Stimulated activated effector memory CD8-positive, alpha-beta T cell treated with anti-CD3 and anti-CD28 coated beads, Interleukin-12 subunit alpha, Interleukin-12 subunit beta, amount 100 ng/mL, for 72 hours (primary cell): ENCODE measurements at regions not wholly inside any gene's neighbourhood (a gene's known extent, or its start where the extent isn't known, plus 50 kb on each side); places are given as distances from the start of the nearest gene placed in this dataset.

Experiments
- ATAC-seq: fragments of 150-1000 bp; cut with Tn5 transposase; 2 replicates; pipeline ENCODE4 v1.10.0; 2021
- DNase-seq, 2 donors: peaks; one replicate each; pipeline ENCODE4 v3.0.0; 2021 to 2022; ENCODE audit warnings: low spot score in 2 of 2
- H3K27ac Mint-ChIP-seq: one replicate; pipeline ENCODE4 v1.8.0; 2022; ENCODE audit warnings: mild to moderate bottlenecking, mixed read lengths
- H3K36me3 Mint-ChIP-seq: one replicate; pipeline ENCODE4 v1.8.0; 2022; ENCODE audit warnings: mild to moderate bottlenecking, mixed read lengths
- H3K4me1 Mint-ChIP-seq: one replicate; pipeline ENCODE4 v1.8.0; 2022; ENCODE audit warnings: mixed read lengths
- H3K4me3 Mint-ChIP-seq: one replicate; pipeline ENCODE4 v1.8.0; 2022; ENCODE audit warnings: mild to moderate bottlenecking, mixed read lengths
- H3K9me3 Mint-ChIP-seq: one replicate; pipeline ENCODE4 v1.8.0; 2022; ENCODE audit warnings: mixed read lengths

- no peaks in the 10 kb centered on the region for H3K4me1 Mint-ChIP-seq
- H3K27ac Mint-ChIP-seq = no peak overlapping the region
- H3K4me3 Mint-ChIP-seq = no peak overlapping the region
- no peaks in the 10 kb centered on the region for H3K36me3 Mint-ChIP-seq
- H3K9me3 Mint-ChIP-seq = peaks cover 26% of the 10 kb centered on the region
- DNase-seq (no peak), ATAC-seq (no peak)
These were observed 847.8 kb upstream of the SLIT2 start for GRCh38 chr4:19403786-19404370.

GRCh38 chr4:19402581-19403065, 849.1 kb upstream of the SLIT2 start:
- Mint-ChIP-seq H3K27ac (no peak overlapping the region), H3K4me1 (no peaks in the 10 kb centered on the region), H3K9me3 (peaks cover 20% of the 10 kb centered on the region), H3K4me3 (no peak overlapping the region), H3K36me3 (no peaks in the 10 kb centered on the region)
- ATAC-seq = no peak
- DNase-seq = no peak

- Mint-ChIP-seq H3K27ac (no peak overlapping the region), H3K36me3 (no peaks in the 10 kb centered on the region), H3K9me3 (peaks cover 16% of the 10 kb centered on the region), H3K4me3 (no peak overlapping the region), H3K4me1 (no peaks in the 10 kb centered on the region)
- ATAC-seq (no peak), DNase-seq (no peak)
These were observed 850.2 kb upstream of the SLIT2 start for GRCh38 chr4:19401301-19402080.

- no peak for DNase-seq
- Mint-ChIP-seq H3K27ac (no peak overlapping the region), H3K4me3 (no peak overlapping the region), H3K36me3 (no peaks in the 10 kb centered on the region), H3K4me1 (no peaks in the 10 kb centered on the region), H3K9me3 (peaks cover 16% of the 10 kb centered on the region)
- ATAC-seq = no peak
These were observed 850.9 kb upstream of the SLIT2 start for GRCh38 chr4:19400820-19401219.

DNA sequence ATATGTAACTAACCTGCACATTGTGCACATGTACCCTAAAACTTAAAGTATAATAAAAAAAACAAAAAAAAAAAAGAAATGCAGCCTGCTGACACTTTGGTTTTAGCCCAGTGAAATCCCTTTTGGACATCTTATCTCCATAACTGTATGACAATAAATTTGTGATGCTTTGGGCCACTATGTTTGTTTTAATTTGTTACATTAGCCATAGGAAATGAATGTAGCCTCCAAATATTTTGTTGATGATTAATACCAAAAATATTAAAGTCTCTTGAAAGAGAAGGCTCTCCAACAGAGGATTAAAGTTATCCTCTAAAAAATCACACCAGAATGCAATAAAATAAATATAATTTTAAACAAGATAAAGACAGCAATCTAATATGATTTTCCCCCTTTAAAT, 852.7 kb upstream of the SLIT2 start:
- Mint-ChIP-seq H3K4me1 (no peaks in the 10 kb centered on the region), H3K36me3 (no peaks in the 10 kb centered on the region)

DNA sequence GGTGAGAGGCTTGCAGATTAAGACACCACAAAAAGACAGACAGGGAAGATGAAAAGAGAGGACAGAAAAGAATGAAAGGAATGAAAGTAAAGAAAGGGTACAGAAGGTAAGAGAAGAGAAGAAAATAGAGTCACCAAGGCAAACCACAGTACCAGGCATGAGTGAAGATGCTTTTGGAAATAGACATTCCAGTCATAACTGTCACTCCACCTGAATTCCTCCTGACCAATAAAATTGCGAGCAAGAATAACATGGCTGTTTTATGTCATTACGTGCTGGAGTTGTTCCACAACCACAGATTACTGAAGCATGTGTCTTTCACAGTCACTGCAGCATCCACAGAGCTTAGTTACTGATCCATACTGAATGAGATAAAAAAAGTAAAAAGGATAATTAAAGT, 864.9 kb upstream of the SLIT2 start:
- ATAC-seq (no peak), DNase-seq (no peak)
- H3K9me3 Mint-ChIP-seq = peaks cover 33% of the 10 kb centered on the region
- no peak overlapping the region for H3K4me3 Mint-ChIP-seq
- no peaks in the 10 kb centered on the region for H3K36me3 Mint-ChIP-seq
- H3K27ac Mint-ChIP-seq = no peak overlapping the region
- no peaks in the 10 kb centered on the region for H3K4me1 Mint-ChIP-seq

More for the DNA sequence above, 852.7 kb upstream of the SLIT2 start:
- Mint-ChIP-seq H3K4me3 (no peak overlapping the region), H3K27ac (no peak overlapping the region), H3K9me3 (peaks cover 9% of the 10 kb centered on the region)
- ATAC-seq = no peak
- no peak for DNase-seq

GRCh38 chr4:19382993-19383756, 868.5 kb upstream of the SLIT2 start:
- H3K9me3 Mint-ChIP-seq = peaks cover 26% of the 10 kb centered on the region
- no peak overlapping the region for H3K4me3 Mint-ChIP-seq
- no peak overlapping the region for H3K27ac Mint-ChIP-seq
- DNase-seq (no peak), ATAC-seq (no peak)
- H3K36me3 Mint-ChIP-seq = no peaks in the 10 kb centered on the region
- H3K4me1 Mint-ChIP-seq = no peaks in the 10 kb centered on the region

DNA sequence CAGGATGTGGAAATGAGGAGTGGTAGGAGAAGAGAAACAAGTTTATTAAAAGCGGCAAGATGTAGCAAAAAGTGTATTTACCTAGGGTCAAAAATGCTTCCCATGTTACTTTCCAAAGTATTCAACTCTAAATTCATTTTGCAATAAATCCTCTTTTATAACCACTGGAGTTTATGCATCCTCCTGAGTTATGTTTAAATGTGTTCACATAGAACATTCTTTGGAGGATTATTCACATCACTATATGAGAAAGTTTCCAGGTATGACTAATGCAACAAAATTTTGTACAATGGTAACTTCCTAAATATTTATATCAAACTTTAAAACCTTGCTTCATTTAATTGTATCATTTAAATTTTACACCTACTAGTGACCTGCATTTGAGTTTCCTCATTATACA, 870.6 kb upstream of the SLIT2 start:
- no peak for DNase-seq
- Mint-ChIP-seq H3K27ac (no peak overlapping the region), H3K4me1 (no peaks in the 10 kb centered on the region), H3K4me3 (no peak overlapping the region), H3K9me3 (peaks cover 25% of the 10 kb centered on the region), H3K36me3 (no peaks in the 10 kb centered on the region)
- ATAC-seq = no peak

DNA sequence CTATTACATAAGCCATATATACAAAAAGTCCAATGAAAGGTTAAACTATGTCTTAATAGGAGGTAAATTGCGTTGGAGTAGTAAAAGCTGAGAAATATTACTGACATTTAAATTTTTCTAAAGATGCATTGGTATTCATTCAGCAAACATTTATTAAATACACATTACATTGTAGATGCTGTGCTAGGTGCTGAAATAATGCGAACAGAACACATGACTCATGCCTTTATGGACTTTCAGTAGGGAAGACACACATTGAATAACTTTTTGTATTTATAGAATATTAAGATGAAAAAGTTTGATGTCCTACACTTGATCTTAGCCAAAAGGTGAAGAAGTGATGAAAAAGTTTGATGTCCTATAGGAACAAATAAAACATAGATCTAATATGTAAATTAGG, 871.1 kb upstream of the SLIT2 start:
- no peak overlapping the region for H3K4me3 Mint-ChIP-seq
- ATAC-seq (no peak), DNase-seq (no peak)
- no peaks in the 10 kb centered on the region for H3K36me3 Mint-ChIP-seq
- H3K4me1 Mint-ChIP-seq = no peaks in the 10 kb centered on the region
- peaks cover 30% of the 10 kb centered on the region for H3K9me3 Mint-ChIP-seq
- H3K27ac Mint-ChIP-seq = no peak overlapping the region

DNA sequence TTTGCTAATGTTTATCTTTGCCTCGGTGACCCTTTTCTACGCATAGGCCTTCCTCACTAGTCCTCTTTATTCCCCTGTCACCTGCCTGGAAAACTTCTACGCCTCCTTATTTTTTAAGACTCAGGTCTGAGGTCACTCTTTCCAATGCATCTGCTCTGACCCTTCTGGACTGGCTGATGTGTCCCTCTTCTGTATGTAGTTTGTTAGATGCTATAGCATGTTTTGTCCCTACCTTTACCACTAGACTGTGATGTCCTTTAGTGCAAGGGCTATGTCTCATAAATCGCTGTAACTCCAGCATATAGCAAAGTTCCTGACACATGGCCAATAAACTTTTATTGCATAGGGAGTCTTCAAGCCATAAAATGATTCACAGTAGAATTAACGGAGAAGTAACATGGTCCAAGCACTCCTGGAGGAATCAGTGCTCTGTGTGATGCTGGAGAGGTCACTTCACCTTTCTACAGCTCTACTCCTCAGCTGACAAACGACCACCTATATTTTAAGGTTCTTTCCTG, 872.5 kb upstream of the SLIT2 start:
- Mint-ChIP-seq H3K9me3 (peaks cover 27% of the 10 kb centered on the region), H3K36me3 (no peaks in the 10 kb centered on the region), H3K4me1 (no peaks in the 10 kb centered on the region), H3K4me3 (no peak overlapping the region), H3K27ac (no peak overlapping the region)
- ATAC-seq (no peak), DNase-seq (no peak)

- DNase-seq (no peak), ATAC-seq (no peak)
- no peaks in the 10 kb centered on the region for H3K4me1 Mint-ChIP-seq
- H3K4me3 Mint-ChIP-seq = no peak overlapping the region
- H3K27ac Mint-ChIP-seq = no peak overlapping the region
- H3K36me3 Mint-ChIP-seq = no peaks in the 10 kb centered on the region
- H3K9me3 Mint-ChIP-seq = peaks cover 12% of the 10 kb centered on the region
These were observed 875.8 kb upstream of the SLIT2 start for GRCh38 chr4:19375931-19376330.

- ATAC-seq (no peak), DNase-seq (no peak)
- no peaks in the 10 kb centered on the region for H3K36me3 Mint-ChIP-seq
- no peak overlapping the region for H3K4me3 Mint-ChIP-seq
- no peaks in the 10 kb centered on the region for H3K4me1 Mint-ChIP-seq
- H3K9me3 Mint-ChIP-seq = peaks cover 9% of the 10 kb centered on the region
- H3K27ac Mint-ChIP-seq = no peak overlapping the region
These were observed 876.4 kb upstream of the SLIT2 start for GRCh38 chr4:19375136-19375804.

DNA sequence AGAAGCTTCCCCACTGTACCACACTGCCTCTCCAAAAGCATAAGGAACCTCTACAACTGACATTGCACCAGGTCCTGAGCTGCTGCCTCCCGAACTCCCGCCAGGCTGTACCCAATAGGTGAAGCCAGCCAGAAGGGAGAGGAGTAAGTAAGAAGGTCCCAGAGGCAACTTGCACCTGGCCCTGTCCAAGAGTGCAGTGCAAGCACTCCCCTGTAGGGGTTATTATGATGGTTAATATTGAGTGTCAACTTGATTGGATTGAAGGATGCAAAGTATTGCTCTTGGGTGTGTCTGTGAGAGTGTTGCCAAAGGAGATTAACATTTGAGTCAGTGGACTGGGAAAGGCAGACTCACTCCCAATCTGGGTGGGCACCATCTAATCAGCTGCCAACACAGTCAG, 879.3 kb upstream of the SLIT2 start:
- H3K27ac Mint-ChIP-seq = no peak overlapping the region
- no peak overlapping the region for H3K4me3 Mint-ChIP-seq
- H3K4me1 Mint-ChIP-seq = no peaks in the 10 kb centered on the region
- DNase-seq (no peak), ATAC-seq (no peak)
- H3K36me3 Mint-ChIP-seq = no peaks in the 10 kb centered on the region
- peaks cover 11% of the 10 kb centered on the region for H3K9me3 Mint-ChIP-seq

DNA sequence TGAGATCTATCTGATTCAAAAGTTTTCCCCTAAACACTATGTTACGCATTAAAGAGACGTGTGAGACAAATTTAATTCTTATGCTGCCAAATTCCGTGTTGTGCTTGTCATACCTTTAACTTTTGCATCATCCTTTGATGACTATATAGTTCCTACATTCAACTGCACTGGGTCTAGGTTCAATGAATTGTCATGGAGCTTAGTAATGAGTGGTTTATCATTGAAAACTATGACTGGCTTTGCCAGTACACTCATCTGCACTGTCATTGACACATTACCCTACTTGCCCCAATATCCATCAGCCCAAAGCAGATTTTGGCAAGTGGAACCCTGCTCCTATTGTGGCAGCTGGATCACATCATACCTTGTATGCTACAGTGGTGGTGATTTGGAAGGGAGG, 882.9 kb upstream of the SLIT2 start:
- no peaks in the 10 kb centered on the region for H3K36me3 Mint-ChIP-seq
- no peak for DNase-seq
- H3K27ac Mint-ChIP-seq = no peak overlapping the region
- no peak overlapping the region for H3K4me3 Mint-ChIP-seq
- ATAC-seq = no peak
- H3K4me1 Mint-ChIP-seq = no peaks in the 10 kb centered on the region
- peaks cover 13% of the 10 kb centered on the region for H3K9me3 Mint-ChIP-seq

GRCh38 chr4:19366916-19367315, 884.8 kb upstream of the SLIT2 start:
- no peaks in the 10 kb centered on the region for H3K4me1 Mint-ChIP-seq
- no peak overlapping the region for H3K4me3 Mint-ChIP-seq
- no peaks in the 10 kb centered on the region for H3K36me3 Mint-ChIP-seq
- peaks cover 13% of the 10 kb centered on the region for H3K9me3 Mint-ChIP-seq
- H3K27ac Mint-ChIP-seq = no peak overlapping the region
- no peak for ATAC-seq
- no peak for DNase-seq
